ENCODE measurements at regions not wholly inside any gene's neighbourhood (a gene's known extent, or its start where the extent isn't known, plus 50 kb on each side); places are given as distances from the start of the nearest gene placed in this dataset.

GRCh38 chr3:27848826-27849225 lies 126.7 kb upstream of the EOMES start:
- TF ChIP-seq CTCF (IDR thresholded peaks at IDR 0.05 in 4 of 5, conservative IDR thresholded peaks at IDR 0.05 in 1 of 5) (no peak), POLR2A (IDR thresholded peaks at IDR 0.05) (no peak)

All from gastrocnemius medialis (tissue), 4 donors.